T-helper 1 cell treated with Interleukin-12 subunit alpha and Interleukin-12 subunit beta and Interleukin-4 antibody, amounts not matched to agents 30 ng/mL and 1 ng/mL, for 36 hours (primary cell): ENCODE measurements at regions not wholly inside any gene's neighbourhood (a gene's known extent, or its start where the extent isn't known, plus 50 kb on each side); places are given as distances from the start of the nearest gene placed in this dataset.

ENCODE experiments used
- intact Hi-C: fragments of 100-400 bp; cut with micrococcal nuclease; formaldehyde crosslinking; loops from one replicate; pipeline ENCODE4 v1.15.1; 2024

DNA sequence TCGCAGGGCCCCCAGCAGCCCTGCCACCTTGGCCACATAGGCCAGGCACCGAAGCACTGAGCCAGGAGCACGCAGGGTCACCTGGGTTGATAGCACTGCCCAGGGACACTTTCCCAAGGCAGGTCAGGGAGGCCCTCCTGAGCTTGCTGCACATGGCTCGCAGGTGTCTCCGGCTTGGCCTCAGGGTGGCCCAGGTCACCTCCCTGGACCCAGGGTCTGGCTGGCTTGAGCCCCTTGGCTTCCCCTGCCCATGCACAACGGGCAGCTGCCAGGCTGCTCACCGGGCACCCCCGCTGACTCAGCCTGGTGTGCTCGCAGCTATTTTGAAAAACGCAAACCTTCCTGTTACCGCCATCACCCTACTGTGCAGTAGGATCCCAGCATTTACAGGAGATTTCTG, 502.3 kb downstream of the EIPR1 start:
- intact Hi-C loops: loop anchor here (10.0 kb wide), 1 partner anchor 430 kb away; no protein-coding TSS in a partner anchor

DNA sequence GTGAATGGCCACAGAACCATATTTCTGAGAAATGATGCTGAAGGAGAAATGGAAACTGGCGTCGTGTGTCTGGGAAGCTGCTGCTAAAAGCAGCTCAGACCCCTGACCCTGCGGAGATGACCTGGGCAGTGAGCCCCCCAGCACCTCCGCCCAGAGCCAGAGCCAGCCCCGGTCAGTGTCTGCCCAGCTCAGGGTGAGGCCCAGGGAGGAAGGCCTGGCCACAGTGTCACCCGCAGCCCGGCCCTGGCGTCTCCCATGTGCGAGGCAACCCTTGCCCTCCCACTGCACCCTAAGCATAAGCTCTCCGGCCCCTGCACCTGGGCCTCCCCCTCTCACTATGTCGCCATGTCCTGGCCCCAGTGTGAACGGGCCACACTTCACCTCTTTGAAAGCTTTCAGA, 502.8 kb downstream of the EIPR1 start:
- intact Hi-C loops: loop anchor here (10.0 kb wide), 1 partner anchor 430 kb away; no protein-coding TSS in a partner anchor

DNA sequence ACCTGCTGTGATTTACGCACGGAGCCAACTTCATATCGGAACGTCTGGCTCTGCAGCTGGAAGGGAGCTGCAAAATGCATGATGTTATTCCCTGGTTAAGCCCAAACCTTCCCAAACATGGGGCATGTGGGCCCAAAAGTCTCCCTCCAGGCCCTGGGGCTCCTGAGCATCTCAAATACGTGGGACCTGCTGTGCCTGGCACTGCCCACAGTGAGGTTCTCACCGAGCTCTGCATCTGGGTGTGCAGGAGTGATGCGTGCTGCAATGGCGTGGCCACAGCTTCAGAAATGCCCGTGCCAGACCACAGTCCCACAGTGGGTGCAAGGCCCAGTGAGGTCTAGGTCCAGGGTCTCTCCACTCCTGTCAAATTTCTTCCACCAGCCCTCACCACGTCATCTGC, 503.3 kb downstream of the EIPR1 start:
- intact Hi-C loops: loop anchor here (10.0 kb wide), 1 partner anchor 430 kb away; no protein-coding TSS in a partner anchor

DNA sequence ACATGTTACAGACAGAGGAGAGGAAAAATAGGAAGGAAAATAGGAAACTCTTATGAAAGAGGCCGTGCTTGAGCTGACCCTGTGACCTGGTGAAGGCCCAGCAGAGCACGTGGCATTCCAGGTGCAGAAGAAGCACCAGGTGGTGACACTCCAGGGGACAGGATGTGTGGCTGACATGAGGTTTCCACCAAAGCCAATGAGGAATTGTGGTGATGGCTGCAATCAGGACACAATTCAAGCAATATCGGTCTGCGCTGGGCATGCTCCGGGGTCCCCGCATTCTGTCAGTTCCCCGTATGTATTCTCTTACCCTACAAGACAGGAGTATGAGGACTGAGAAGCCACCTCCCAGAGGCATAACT, 504.2 kb downstream of the EIPR1 start:
- intact Hi-C loops: loop anchor here (10.0 kb wide), 1 partner anchor 431 kb away; no protein-coding TSS in a partner anchor

DNA sequence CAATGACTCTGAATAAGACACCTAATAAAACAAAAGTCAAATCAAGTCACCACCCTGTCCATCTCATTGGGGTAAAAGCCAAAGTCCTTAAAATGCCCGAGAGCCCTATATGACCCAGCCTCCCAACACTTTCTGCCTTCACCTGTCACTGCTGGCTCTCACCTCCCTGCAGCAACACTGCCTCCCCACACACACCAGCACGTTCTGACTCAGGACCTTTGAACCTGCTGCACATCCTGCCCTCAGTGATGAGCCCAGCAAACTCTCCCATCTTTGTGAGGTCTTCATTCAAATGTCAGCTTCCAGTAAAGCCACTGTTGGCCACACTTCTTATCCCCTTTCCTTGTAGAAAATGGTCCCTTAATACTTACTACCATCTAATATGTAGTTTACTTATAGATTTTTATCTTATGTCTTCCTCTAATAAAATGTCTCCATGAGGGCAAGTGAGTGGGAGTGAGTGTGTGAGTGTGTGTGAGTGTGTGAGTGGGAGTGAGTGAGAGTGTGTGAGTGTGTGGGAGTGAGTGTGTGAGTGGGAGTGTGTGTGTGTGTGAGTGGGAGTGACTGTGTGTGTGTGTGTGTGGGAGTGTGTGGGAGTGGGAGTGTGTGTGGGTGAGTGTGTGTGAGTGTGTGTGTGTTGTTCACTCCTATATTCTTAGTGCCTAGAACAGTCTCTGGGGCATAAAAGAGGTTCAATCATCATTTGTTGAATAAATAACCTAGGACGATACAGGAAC, 504.7 kb downstream of the EIPR1 start:
- intact Hi-C loops: loop anchor here (10.0 kb wide), 1 partner anchor 432 kb away; no protein-coding TSS in a partner anchor

DNA sequence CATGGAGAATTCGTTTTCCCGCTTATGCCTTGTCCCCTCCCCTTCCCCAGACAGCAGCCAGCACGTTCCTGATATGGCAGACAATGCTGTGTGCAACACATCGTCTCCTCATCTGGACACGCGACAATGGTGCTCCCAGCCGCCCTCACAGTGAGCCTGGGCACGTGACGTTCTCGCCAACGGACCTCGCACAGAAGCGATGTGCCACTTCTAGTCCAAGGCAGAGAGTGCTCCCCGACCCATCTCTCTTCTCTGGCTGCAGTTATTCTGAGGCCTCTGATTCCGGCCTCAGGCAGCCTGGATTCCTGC, 505.4 kb downstream of the EIPR1 start:
- intact Hi-C loops: loop anchor here (10.0 kb wide), 1 partner anchor 433 kb away; no protein-coding TSS in a partner anchor

DNA sequence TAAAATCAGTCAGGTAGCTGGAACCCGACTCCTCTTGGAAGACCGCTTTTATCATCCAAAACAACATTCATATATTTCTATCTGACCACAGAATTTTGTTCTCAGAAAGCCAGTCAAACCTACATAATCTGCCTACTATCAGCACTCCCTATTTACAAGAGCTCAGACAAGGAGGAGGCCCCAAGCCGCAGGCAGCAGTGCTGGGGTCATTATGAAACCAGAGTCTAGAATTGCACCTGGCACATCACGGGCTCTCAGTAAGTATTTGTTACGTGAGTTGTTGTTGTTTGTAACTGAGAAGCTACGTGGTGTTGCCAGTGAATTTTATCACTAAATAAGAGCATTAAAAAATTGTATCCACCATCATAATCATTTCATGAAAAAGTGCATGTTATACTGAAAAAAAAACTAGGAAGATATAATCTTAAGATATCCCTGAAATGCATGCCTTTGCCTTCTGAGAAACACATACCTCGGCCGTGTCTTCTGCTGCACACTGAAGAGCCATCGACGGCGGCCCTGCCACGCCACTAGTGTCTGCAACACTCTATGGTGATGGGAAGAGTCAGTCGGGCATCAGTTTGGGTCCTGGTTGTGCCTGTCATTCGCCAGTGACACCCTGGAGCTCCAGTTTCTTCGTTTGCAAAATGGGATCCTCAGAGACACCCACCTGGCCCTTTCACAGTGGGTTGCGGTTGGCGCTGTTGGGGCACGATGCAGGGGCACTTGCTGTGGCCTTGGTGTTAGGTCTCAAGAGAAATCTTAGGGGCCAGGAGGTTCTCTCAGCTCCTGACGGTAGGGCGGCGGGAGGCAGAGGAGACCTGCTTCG, 505.9 kb downstream of the EIPR1 start:
- intact Hi-C loops: loop anchor here (10.0 kb wide), 1 partner anchor 433 kb away; no protein-coding TSS in a partner anchor

DNA sequence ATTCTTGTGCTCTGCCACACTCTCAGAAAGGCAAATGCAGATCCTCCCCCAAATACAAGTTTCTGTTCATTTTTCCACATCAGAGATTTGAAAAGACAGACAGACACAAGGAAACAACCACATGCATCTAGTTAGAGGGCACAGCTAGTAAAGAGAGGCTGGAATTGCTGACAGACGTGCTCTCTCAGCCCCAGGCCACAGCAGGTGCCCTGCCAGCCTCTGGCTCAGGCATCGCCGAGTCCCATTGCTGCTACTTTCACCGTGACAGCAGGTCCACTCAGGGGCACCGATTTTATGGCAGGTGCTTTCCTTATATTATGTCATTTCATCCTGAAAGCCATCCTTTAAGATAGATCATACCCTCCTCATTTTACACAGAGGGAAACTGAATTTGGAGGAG, 507.5 kb downstream of the EIPR1 start:
- intact Hi-C loops: loop anchor here (10.0 kb wide), 1 partner anchor 435 kb away; no protein-coding TSS in a partner anchor

DNA sequence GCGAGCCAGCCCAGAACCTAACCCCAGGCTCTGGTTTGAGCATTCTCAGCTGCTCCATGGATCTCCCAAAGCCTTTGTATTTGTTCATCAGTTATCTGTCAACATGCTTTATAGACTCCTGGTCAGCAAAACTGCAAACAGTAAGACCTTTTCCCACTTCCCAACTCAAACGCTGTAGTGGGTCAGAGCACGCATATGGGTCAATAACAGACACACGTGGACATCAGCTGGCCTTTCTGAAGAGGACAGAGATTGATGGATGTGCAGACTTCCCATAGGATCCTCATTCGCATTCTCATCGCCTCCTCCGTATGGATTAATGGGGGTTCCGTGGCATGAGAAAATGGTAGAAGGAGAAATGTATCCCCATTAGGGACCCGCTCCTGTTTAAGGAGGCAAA, 508.1 kb downstream of the EIPR1 start:
- intact Hi-C loops: no loop called here

DNA sequence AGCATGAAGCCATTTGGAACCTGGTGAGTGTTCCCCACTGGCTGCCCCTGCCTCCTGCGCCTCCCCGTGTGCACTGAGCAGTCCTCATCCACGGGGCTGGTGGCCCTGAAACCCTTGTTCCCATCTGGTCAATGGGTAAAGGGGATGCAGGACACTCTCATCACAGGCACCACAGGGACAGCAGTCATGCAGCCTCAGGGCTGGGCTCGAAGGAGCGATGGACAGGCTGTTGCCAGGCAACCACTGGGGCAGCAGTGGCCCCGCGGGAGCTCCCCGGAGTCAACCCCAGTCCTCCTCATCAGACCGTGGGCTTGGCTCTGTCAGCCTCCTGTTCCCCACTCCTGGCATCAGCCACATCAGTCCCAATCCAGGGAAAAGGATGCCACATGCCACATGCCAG, 509.5 kb downstream of the EIPR1 start:
- intact Hi-C loops: no loop called here

DNA sequence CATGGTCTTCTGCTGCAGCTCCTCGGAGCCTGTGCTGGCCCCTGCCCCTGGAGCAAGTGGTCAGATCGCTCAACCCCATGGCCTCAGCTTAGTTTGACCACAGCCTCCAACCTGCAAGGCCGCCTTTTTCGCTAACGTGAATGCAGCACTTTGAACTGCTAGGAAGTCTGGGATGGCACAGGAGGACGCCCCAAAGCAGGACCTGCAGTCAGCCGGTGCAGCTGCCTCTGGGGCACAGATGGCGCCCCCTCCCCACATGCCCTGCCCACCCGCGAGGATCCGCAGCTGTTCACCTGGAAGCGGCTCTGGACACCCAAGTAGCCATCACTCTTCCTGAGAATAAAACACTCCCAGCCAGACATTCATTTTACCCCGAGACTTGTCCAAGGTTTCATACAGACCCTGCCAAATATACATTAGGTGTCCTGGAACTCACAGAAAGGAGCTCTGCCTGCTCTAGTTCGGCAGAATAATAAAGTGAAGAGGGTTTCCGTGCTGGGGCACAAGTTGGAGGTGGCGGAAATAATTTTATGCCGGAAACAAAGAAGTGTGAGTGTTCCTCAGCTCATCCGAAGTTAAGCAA, 510.1 kb downstream of the EIPR1 start:
- intact Hi-C loops: no loop called here

DNA sequence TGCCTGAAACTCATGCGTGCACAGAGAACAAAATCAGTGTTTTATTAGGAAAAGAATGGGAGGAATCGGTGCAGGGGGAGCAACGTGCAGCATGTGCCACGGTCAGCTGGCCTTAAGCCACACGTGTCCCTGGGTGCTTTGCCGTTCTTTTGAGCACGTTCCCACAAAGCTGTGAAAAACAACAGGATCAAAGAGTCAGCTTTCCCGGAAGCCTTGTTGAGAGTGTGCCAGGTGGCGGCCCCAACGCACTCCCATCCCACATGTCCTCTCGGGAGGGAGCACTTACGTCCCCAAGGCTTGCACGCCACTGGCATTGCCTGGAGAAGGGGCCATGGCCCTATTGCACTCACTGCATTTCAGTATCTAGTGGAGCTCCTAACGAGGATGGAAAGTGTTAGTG, 511.2 kb downstream of the EIPR1 start:
- intact Hi-C loops: no loop called here

DNA sequence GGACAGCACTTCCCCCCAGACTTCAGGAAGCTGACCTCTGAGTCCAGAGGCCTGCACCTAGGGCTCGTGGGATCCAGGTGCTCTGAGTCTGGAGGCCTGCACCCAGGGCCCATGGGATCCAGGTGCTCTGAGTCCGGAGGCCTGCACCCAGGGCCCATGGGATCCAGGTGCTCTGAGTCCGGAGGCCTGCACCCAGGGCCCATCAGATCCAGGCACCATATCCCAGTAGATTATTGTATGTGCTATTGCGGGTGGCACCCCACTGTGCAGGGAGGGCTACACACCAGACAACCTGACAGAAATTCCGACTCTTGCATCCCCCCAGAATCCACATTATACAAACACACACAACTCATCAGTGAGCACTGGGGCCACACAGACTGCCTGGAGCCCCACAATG, 515.2 kb downstream of the EIPR1 start:
- intact Hi-C loops: no loop called here

DNA sequence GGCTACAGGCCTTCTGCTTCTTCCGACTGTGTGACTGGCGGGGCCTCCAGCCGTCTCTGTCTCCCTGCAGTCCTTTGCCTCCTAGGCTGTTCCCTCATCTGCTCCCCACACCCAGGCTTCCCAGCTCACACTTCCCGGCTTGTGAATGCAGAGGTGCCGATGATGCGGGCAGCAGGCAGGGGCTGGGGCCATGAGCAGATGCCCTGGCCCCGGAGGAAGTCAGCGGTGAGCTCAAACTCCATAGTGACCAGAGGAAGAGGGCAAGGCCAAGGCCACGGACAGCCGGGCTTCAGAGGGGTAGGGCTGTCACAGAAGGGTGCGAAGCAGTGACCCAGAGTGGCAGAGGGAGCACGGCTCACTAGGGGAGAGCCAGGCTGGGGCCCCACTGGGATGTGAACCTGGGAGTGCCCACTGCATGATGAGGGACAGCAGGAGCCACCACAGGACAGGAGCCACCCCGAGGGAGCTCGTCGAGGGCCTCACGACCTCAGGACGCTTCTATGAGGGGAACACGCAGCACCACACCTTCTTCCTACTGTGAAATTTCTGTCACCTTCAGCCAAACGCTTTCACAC, 515.9 kb downstream of the EIPR1 start:
- intact Hi-C loops: no loop called here

DNA sequence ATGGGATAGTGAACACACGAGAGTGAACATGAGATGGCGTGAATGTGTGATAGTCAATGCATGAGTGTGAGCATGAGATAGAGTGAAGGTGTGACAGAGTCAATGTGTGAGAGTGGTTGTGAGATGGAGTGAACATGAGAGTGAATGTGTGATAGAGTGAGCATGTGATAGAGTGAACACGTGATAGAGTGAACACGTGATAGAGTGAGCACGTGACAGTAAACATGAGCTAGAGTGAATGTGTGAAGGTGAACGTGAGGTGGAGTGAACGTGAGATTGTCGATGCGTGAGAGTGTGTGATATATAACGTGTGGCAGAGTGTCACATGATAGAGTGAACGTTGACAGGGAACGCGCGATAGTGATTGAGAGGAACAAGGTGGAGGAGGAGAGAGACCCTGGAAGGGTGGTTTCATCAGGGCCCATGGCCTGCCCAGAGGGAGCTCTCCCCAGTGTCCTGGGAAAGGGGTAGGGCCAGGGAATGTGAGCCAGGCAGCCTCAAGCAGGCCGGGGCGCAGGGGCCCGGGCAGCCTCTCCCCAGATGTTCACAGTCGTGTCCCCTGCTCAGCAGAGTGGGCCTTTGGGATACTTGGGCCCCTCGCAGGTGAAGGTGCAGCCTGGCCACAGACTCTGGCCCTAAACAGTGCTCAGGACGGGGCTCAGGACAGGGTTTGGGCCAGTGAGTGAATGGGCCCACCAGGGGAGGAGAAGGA, 516.9 kb downstream of the EIPR1 start:
- intact Hi-C loops: no loop called here

DNA sequence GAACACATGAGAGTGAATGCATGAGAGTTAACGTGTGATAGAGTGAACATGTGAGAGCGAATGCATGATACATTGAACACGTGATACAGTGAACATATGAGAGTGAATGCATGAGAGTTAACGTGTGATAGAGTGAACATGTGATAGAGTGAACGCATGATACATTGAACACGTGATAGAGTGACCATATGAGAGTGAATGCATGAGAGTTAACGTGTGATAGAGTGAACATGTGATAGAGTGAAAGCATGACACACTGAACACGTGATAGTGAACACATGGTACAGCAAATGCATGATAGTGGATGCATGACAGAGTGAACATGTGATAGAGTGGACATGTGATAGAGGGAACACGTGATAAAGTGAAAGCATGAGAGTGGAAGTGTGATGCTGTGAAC, 517.9 kb downstream of the EIPR1 start:
- intact Hi-C loops: no loop called here

DNA sequence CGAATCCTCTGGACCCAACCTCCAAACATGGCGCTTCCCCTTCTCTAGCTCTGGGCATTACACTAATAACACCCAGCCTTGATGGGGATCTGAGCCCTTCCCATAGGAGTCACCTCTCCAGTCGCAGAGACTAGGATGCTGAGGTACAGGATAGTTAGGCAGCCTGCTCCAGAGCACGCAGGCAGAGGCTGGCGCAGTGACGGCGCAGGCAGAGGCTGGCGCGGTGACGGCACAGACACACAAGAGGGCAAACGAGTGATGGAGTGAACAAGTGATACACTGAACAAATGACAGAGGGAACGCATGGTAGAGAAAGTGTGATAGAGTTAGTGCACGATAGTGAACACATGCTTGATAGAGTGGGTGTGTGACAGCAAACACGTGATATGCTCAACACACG, 518.5 kb downstream of the EIPR1 start:
- intact Hi-C loops: no loop called here

DNA sequence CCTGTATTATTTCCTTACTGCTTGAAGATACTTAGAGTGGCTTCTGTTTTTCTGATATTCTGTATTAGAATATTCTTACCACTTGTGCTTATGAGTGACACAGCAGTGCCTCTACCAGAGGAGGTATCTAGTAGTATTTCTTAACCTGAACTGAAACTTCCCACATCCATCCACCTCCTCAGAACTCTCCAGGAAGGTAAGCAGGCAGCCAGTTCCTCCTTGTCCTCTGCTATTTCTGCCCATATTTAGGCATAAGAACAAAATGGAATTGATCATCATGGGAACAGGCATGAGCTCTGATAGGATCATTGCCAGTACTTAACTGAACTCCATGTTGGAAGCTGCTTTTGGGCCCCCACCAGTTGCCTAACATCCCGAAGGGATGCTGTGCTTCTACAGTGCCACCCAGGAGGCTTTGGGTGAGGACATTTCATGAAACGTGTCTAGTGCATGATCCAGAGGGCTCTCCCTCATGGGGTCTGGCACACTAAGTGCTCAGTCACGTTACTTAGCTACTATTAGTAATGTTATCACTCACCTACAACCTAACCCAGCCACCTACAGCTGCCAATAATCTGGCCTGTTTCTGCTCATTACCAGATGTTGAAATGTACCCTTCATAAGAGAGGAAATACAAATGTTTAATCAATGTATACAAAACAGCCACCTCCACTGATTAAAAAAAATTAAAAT, 520.7 kb downstream of the EIPR1 start:
- intact Hi-C loops: no loop called here

DNA sequence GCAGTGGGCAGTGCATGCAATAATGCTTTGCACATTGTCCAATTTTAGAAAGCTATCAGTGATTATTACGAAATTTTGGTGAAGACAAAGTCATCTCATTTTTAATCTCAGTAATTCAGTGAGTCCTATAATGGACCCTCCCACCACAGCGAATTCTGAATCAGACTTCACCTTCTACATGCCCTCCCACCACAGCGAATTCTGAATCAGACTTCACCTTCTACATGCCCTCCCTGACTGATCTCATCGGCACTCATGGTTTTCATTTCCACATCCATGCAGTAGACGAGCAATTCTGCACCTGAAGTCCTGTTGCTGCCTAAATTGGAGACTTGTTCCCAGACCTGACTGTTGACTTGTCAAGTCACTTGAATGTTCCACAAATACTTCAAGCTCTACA, 522.3 kb downstream of the EIPR1 start:
- intact Hi-C loops: no loop called here

DNA sequence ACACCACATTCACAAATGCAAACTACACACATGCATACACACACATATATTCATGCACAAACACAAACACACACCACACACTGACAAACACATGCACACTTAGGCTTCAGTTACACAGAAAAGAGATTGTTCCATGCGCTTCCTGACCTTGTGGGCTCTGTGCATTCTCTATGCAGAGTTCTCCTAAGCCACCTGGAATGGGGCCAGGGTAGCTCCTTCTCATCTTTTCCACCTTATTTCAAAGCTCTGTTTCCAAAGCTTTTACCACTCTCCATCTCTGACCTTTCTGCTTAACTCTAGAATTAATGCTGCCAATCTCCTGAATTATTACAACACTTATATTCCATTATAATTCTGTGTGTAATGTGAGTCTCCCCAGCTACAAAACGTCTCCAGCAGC, 522.3 kb upstream of the MYT1L start:
- intact Hi-C loops: no loop called here
